A549 (cell line): ENCODE measurements at regions not wholly inside any gene's neighbourhood (a gene's known extent, or its start where the extent isn't known, plus 50 kb on each side); places are given as distances from the start of the nearest gene placed in this dataset.
A peak's percentile ranks its signal among the peaks of the same experiment; 100 is the strongest.

Source experiments
- ATAC-seq, 2 experiments: fragments of 200-7000 bp in 1 of 2; fragments of >200 bp in 1 of 2; cut with Nextera tagmentation in 1 of 2; cut with Tn5 transposase in 1 of 2; 3 replicates each; pipeline versions ENCODE4 v1.8.0 to v1.9.1; 2018 to 2020; ENCODE audit warnings: mild to moderate bottlenecking in 1 of 2, moderate library complexity in 1 of 2
- CTCF ChIA-PET: fragments of 300-600 bp; sonication (Branson Sonifier 250); formaldehyde crosslinking; extraction: SDS; loops from one replicate; lab custom pipeline; 2021; ENCODE audit warnings: antibody characterized with exemption, inconsistent platforms; lab: Yijun Ruan, JAX
- POLR2A ChIA-PET: fragments of 350-600 bp; formaldehyde crosslinking; extraction: SDS; loops from one replicate; lab custom pipeline; 2021; ENCODE audit warnings: antibody characterized with exemption, inconsistent platforms; lab: Yijun Ruan, JAX
- DNase-seq, 2 experiments: peaks; one replicate each; pipeline versions ENCODE4 v3.0.0 to v3.0.0-alpha.2; 2011 to 2016; ENCODE audit warnings: low read depth in 1 of 2, low spot score in 1 of 2
- FAIRE-seq: peaks from 2 replicates; lab custom pipeline; 2011; peaks lifted over from hg19 to GRCh38; lab: Jason Lieb, UNC
- H3K27ac ChIP-seq, 2 experiments: fragments of >200 bp; sonication (Bioruptor Twin); formaldehyde crosslinking; 3 replicates each; pipeline ENCODE4 v1.5.1; 2016 to 2017
- H3K4me1 ChIP-seq: fragments of >200 bp; sonication (Bioruptor Twin); formaldehyde crosslinking; 3 replicates; pipeline ENCODE4 v1.6.1; 2016
- H3K4me2 ChIP-seq: fragments of >200 bp; sonication (Bioruptor Twin); formaldehyde crosslinking; 3 replicates; pipeline ENCODE4 v1.6.1; 2016
- H3K4me3 ChIP-seq: fragments of >200 bp; sonication (Bioruptor Twin); formaldehyde crosslinking; 3 replicates; pipeline ENCODE4 v1.5.1; 2016
- H3K9me3 ChIP-seq: fragments of >200 bp; sonication (Bioruptor Twin); formaldehyde crosslinking; 3 replicates; pipeline ENCODE4 v1.6.1; 2016
- BCL3 ChIP-seq: fragments of >200 bp; sonication (Bioruptor Twin); formaldehyde crosslinking; IDR thresholded peaks from 3 replicates; pipeline ENCODE4 v1.6.1; 2016
- BHLHE40 ChIP-seq: IDR thresholded peaks from 2 replicates; pipeline ENCODE4 v1.6.1; 2012; ENCODE audit warnings: low read depth, low read length, inconsistent platforms
- CBX2 ChIP-seq: fragments of 200-600 bp; sonication (generic); IDR thresholded peaks from 2 replicates; pipeline ENCODE4 v1.6.1; 2016; ENCODE audit warnings: low read depth, mild to moderate bottlenecking, borderline replicate concordance
- CHD2 ChIP-seq: fragments of 150-350 bp; IDR thresholded peaks from 2 replicates; pipeline ENCODE4 v1.6.1; 2014; ENCODE audit warnings: low read length; ENCODE audit not compliant: partially characterized antibody
- CTCF ChIP-seq: fragments of >200 bp; sonication (Bioruptor Twin); formaldehyde crosslinking; IDR thresholded peaks from 3 replicates; pipeline ENCODE4 v1.5.1; 2016
- E2F6 ChIP-seq: IDR thresholded peaks from 2 replicates; pipeline ENCODE4 v1.6.1; 2012; ENCODE audit warnings: low read depth, borderline replicate concordance
- HES2 ChIP-seq: fragments of >200 bp; sonication (Bioruptor Twin); formaldehyde crosslinking; IDR thresholded peaks from 2 replicates; pipeline ENCODE4 v1.6.1; 2016
- JUN ChIP-seq, 2 experiments: fragments of >200 bp; sonication (Bioruptor Twin); formaldehyde crosslinking; IDR thresholded peaks; 2 replicates in 1 of 2; 3 replicates in 1 of 2; pipeline ENCODE4 v1.6.1; 2016 to 2017
- JUNB ChIP-seq: fragments of >200 bp; sonication (Bioruptor Twin); formaldehyde crosslinking; IDR thresholded peaks from 2 replicates; pipeline ENCODE4 v1.6.1; 2016
- KDM5A ChIP-seq: fragments of 200-600 bp; sonication (generic); IDR thresholded peaks from 2 replicates; pipeline ENCODE4 v1.6.1; 2016; ENCODE audit warnings: antibody characterized with exemption, mild to moderate bottlenecking
- MAZ ChIP-seq: fragments of 150-350 bp; IDR thresholded peaks from 2 replicates; pipeline ENCODE4 v1.6.1; 2014; ENCODE audit warnings: antibody characterized with exemption, low read depth, low read length, borderline replicate concordance
- NFE2L2 ChIP-seq: fragments of 150-350 bp; conservative IDR thresholded peaks from 2 replicates; pipeline ENCODE4 v1.6.1; 2014; ENCODE audit warnings: low read length
- PBX3 ChIP-seq: IDR thresholded peaks from 2 replicates; pipeline ENCODE4 v1.6.1; 2012
- PHF8 ChIP-seq: fragments of 200-600 bp; sonication (generic); IDR thresholded peaks from 2 replicates; pipeline ENCODE4 v1.6.1; 2016; ENCODE audit warnings: low read depth, mild to moderate bottlenecking, antibody characterized with exemption, moderate library complexity, borderline replicate concordance
- RAD21 ChIP-seq, 2 experiments: fragments of >200 bp in 1 of 2; sonication (Bioruptor Twin) in 1 of 2; formaldehyde crosslinking in 1 of 2; IDR thresholded peaks in 1 of 2; conservative IDR thresholded peaks in 1 of 2; 2 replicates in 1 of 2; 3 replicates in 1 of 2; pipeline ENCODE4 v1.6.1; 2012 to 2018; ENCODE audit warnings: inconsistent platforms in 1 of 2
- TP53 ChIP-seq: fragments of 250-450 bp; sonication (Bioruptor Pico); IDR thresholded peaks from 2 replicates; pipeline ENCODE4 v1.5.0; 2021; ENCODE audit warnings: mild to moderate bottlenecking, moderate library complexity
- USF2 ChIP-seq: fragments of 450-650 bp; IDR thresholded peaks from 2 replicates; pipeline ENCODE4 v1.6.1; 2014; ENCODE audit warnings: antibody characterized with exemption
- ZFP36 ChIP-seq: fragments of 450-650 bp; IDR thresholded peaks from 2 replicates; pipeline ENCODE4 v1.6.1; 2014; ENCODE audit warnings: borderline replicate concordance; ENCODE audit not compliant: partially characterized antibody
- WGBS: methylation state at CpG from one replicate; pipeline ENCODE4 v1.1.6; 2017; ENCODE audit errors: missing lambda C conversion rate; 5-methylcytosine and 5-hydroxymethylcytosine counted together

- DNase-seq, result no peak
- CTCF ChIA-PET, result interaction anchor here (1.8 kb wide), 1 partner anchor 30 kb away, joined by 3 read pairs; no protein-coding TSS in a partner anchor
- Histone ChIP-seq H3K4me2 (no peak overlapping the region), H3K4me1 (peaks cover 16% of the 10 kb centered on the region; the same call in 2 of the 3 replicates), H3K4me3 (no peak overlapping the region), H3K9me3 (no peaks in the 10 kb centered on the region), H3K27ac (no peak overlapping the region)
- no peak; a peak in 1 of 6 replicates for ATAC-seq
- TF ChIP-seq HES2 (no peak), RAD21 (conservative IDR thresholded peaks at IDR 0.05 in 1 of 2, IDR thresholded peaks at IDR 0.05 in 1 of 2) (peak in 1 of 2 experiments; percentile 29; a peak in 3 of 5 replicates), PBX3 (no peak)
- FAIRE-seq, result no peak
- POLR2A ChIA-PET, result no interaction called here
- WGBS, result 97% methylated on average over 7 of the region's 15 CpGs
Observed at GRCh38 chr2:200054681-200055468, 99.5 kb downstream of the MAIP1 start.

GRCh38 chr2:200056105-200056504, 100.7 kb downstream of the MAIP1 start:
- ChIA-PET CTCF (interaction anchor here (1.0 to 1.8 kb wide), 2 partner anchors 25 to 29 kb away, joined by 3 read pairs; no protein-coding TSS in a partner anchor), POLR2A (no interaction called here)
- Histone ChIP-seq H3K4me2 (no peak overlapping the region), H3K4me1 (peaks cover 10% of the 10 kb centered on the region; the same call in 2 of the 3 replicates), H3K27ac (no peak overlapping the region), H3K9me3 (no peaks in the 10 kb centered on the region), H3K4me3 (no peak overlapping the region)
- FAIRE-seq, result no peak
- ATAC-seq, result no peak
- 45% methylated on average over 3 of the region's 3 CpGs for WGBS
- no peak for TF ChIP-seq CHD2
- TF ChIP-seq JUN (IDR thresholded peaks at IDR 0.05), result no peak
- TF ChIP-seq NFE2L2, result no peak
- TF ChIP-seq RAD21 (conservative IDR thresholded peaks at IDR 0.05 in 1 of 2, IDR thresholded peaks at IDR 0.05 in 1 of 2), result no peak
- no peak for TF ChIP-seq MAZ
- no peak for TF ChIP-seq KDM5A
- TF ChIP-seq JUNB, result no peak
- no peak for TF ChIP-seq USF2
- TF ChIP-seq PBX3, result no peak
- TF ChIP-seq E2F6, result no peak
- no peak for TF ChIP-seq ZFP36
- no peak for TF ChIP-seq BHLHE40
- no peak for TF ChIP-seq TP53 (CRISPR knock-in tag)
- no peak for TF ChIP-seq BCL3
- TF ChIP-seq CBX2, result no peak
- no peak for DNase-seq

- CTCF ChIA-PET, result no interaction called here
- Histone ChIP-seq H3K4me1 (no peaks in the 10 kb centered on the region), H3K27ac (no peak overlapping the region), H3K4me2 (no peak overlapping the region), H3K4me3 (no peak overlapping the region), H3K9me3 (no peaks in the 10 kb centered on the region)
- ATAC-seq (no peak), FAIRE-seq (no peak), DNase-seq (no peak)
- POLR2A ChIA-PET, result no interaction called here
- WGBS, result 58% methylated on average over 3 of the region's 3 CpGs
- no peak for TF ChIP-seq TP53 (CRISPR knock-in tag)
- TF ChIP-seq BCL3, result no peak
- TF ChIP-seq PHF8, result no peak
- no peak for TF ChIP-seq CTCF
Observed at GRCh38 chr2:200063155-200063554, 107.8 kb downstream of the MAIP1 start.
